MM.1S (cell line): ENCODE measurements at regions not wholly inside any gene's neighbourhood (a gene's known extent, or its start where the extent isn't known, plus 50 kb on each side); places are given as distances from the start of the nearest gene placed in this dataset.

ENCODE experiments used
- DNase-seq: peaks from one replicate; pipeline ENCODE4 v3.0.0-alpha.2; 2015
- H2AFZ ChIP-seq: fragments of 300-600 bp; sonication (generic); 2 replicates; pipeline ENCODE4 v1.6.0; 2016; ENCODE audit warnings: antibody characterized with exemption, low read length
- H3F3A ChIP-seq: fragments of 300-600 bp; sonication (generic); 2 replicates; pipeline ENCODE4 v1.6.1; 2016; ENCODE audit warnings: mild to moderate bottlenecking, antibody characterized with exemption, low read length, moderate library complexity, mixed read lengths; ENCODE audit not compliant: insufficient read depth
- H3K27ac ChIP-seq: fragments of 300-600 bp; sonication (generic); 2 replicates; pipeline ENCODE4 v1.5.1; 2016; ENCODE audit warnings: mild to moderate bottlenecking, low read length
- H3K27me3 ChIP-seq: fragments of 300-600 bp; sonication (generic); replicated peaks from 2 replicates; pipeline ENCODE4 v1.6.0; 2016; ENCODE audit warnings: low read length; ENCODE audit not compliant: insufficient read depth
- H3K36me3 ChIP-seq: fragments of 300-600 bp; sonication (generic); replicated peaks from 2 replicates; pipeline ENCODE4 v1.6.1; 2016; ENCODE audit warnings: mild to moderate bottlenecking, low read length, mixed read lengths; ENCODE audit not compliant: insufficient read depth
- H3K4me1 ChIP-seq: fragments of 300-600 bp; sonication (generic); 2 replicates; pipeline ENCODE4 v1.6.1; 2016; ENCODE audit warnings: low read length, mixed read lengths
- H3K4me2 ChIP-seq: fragments of 300-600 bp; sonication (generic); 2 replicates; pipeline ENCODE4 v1.6.0; 2016; ENCODE audit warnings: low read depth, low read length
- H3K4me3 ChIP-seq: fragments of 300-600 bp; sonication (generic); 2 replicates; pipeline ENCODE4 v1.5.1; 2016; ENCODE audit warnings: low read length, mixed read lengths
- H3K79me2 ChIP-seq: fragments of 300-600 bp; sonication (generic); 2 replicates; pipeline ENCODE4 v1.6.1; 2016; ENCODE audit warnings: mixed run types, low read length, mixed read lengths
- H3K9ac ChIP-seq: fragments of 300-600 bp; sonication (generic); 2 replicates; pipeline ENCODE4 v1.6.1; 2016; ENCODE audit warnings: low read length, mixed read lengths
- H3K9me2 ChIP-seq: fragments of 300-600 bp; sonication (generic); replicated peaks from 2 replicates; pipeline ENCODE4 v1.6.1; 2016; ENCODE audit warnings: mild to moderate bottlenecking, low read length, mixed read lengths; ENCODE audit not compliant: insufficient read depth
- H3K9me3 ChIP-seq: fragments of 300-600 bp; sonication (generic); replicated peaks from 2 replicates; pipeline ENCODE4 v1.6.1; 2016; ENCODE audit warnings: mild to moderate bottlenecking, low read length, mixed read lengths; ENCODE audit not compliant: insufficient read depth
- H4K20me1 ChIP-seq: fragments of 300-600 bp; sonication (generic); 2 replicates; pipeline ENCODE4 v1.6.1; 2016; ENCODE audit warnings: mild to moderate bottlenecking, low read length, moderate library complexity, mixed read lengths; ENCODE audit not compliant: insufficient read depth
- CTCF ChIP-seq: fragments of 300-600 bp; sonication (generic); IDR thresholded peaks from 2 replicates; pipeline ENCODE4 v1.5.1; 2016; ENCODE audit warnings: antibody characterized with exemption, low read length, mixed read lengths
- EZH2 ChIP-seq: fragments of 300-600 bp; sonication (generic); optimal IDR thresholded peaks from 2 replicates; pipeline ENCODE3; 2017; ENCODE audit warnings: low read depth, mild to moderate bottlenecking, antibody characterized with exemption, low read length, mixed read lengths
- EZH2phosphoT487 ChIP-seq: fragments of 300-600 bp; sonication (generic); IDR thresholded peaks from 2 replicates; pipeline ENCODE4 v1.6.1; 2018; ENCODE audit warnings: antibody characterized with exemption, low read length

- Histone ChIP-seq H3K4me2 (no peak overlapping the region), H3K9ac (no peak overlapping the region), H3K27me3 (no peaks in the 10 kb centered on the region), H3K27ac (no peak overlapping the region), H2AFZ (no peak overlapping the region), H3K9me3 (no peaks in the 10 kb centered on the region), H3K36me3 (no peaks in the 10 kb centered on the region), H4K20me1 (no peaks in the 10 kb centered on the region), H3K9me2 (no peaks in the 10 kb centered on the region), H3F3A (no peaks in the 10 kb centered on the region), H3K79me2 (no peaks in the 10 kb centered on the region), H3K4me3 (no peak overlapping the region), H3K4me1 (no peaks in the 10 kb centered on the region)
- TF ChIP-seq EZH2 = no peak
- no peak for TF ChIP-seq EZH2phosphoT487
- no peak for TF ChIP-seq CTCF
- no peak for DNase-seq
Observed at GRCh38 chr14:25757364-25757763, 707.4 kb upstream of the STXBP6 start.

- Histone ChIP-seq H3K27me3 (no peaks in the 10 kb centered on the region), H3K27ac (no peak overlapping the region), H3K4me3 (no peak overlapping the region), H3K4me2 (no peak overlapping the region), H3K4me1 (no peaks in the 10 kb centered on the region), H3K9me3 (no peaks in the 10 kb centered on the region), H3K36me3 (no peaks in the 10 kb centered on the region), H3K9ac (no peak overlapping the region), H2AFZ (no peak overlapping the region), H4K20me1 (no peaks in the 10 kb centered on the region), H3K9me2 (no peaks in the 10 kb centered on the region), H3F3A (no peaks in the 10 kb centered on the region), H3K79me2 (no peaks in the 10 kb centered on the region)
- DNase-seq = no peak
- no peak for TF ChIP-seq EZH2phosphoT487
- no peak for TF ChIP-seq EZH2
- TF ChIP-seq CTCF = no peak
Observed at GRCh38 chr14:25756876-25757275, 706.9 kb upstream of the STXBP6 start.

DNA sequence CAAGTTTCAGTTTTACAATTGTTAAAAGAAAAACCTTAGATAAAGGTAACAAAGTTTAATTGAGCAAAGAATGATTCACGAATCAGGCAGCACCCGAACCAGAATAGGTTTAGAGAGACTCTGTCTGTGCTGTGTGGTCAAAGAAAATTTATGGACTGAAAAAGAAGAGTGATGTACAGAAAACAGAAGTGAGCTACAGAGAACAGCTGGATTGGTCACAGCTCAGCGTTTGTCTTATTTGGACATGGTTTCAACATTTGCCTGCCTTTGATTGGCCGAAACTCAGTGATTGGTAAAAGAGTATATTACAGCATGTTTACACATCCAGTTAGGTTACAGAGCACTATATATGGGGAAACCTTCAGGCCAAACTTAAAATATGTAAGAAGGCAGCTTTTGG lies 703.2 kb upstream of the STXBP6 start:
- Histone ChIP-seq H4K20me1 (no peaks in the 10 kb centered on the region), H3K9me3 (no peaks in the 10 kb centered on the region), H3K9ac (no peak overlapping the region), H3K36me3 (no peaks in the 10 kb centered on the region), H2AFZ (no peak overlapping the region), H3K79me2 (no peaks in the 10 kb centered on the region), H3K4me2 (no peak overlapping the region), H3K27ac (no peak overlapping the region), H3K27me3 (no peaks in the 10 kb centered on the region), H3F3A (no peaks in the 10 kb centered on the region), H3K4me3 (no peak overlapping the region), H3K4me1 (no peaks in the 10 kb centered on the region), H3K9me2 (no peaks in the 10 kb centered on the region)
- TF ChIP-seq EZH2 (no peak), EZH2phosphoT487 (no peak)
- DNase-seq = peak; percentile 6

- Histone ChIP-seq H3F3A (no peaks in the 10 kb centered on the region), H3K4me2 (no peak overlapping the region), H3K4me1 (no peaks in the 10 kb centered on the region), H3K9me2 (no peaks in the 10 kb centered on the region), H3K79me2 (no peaks in the 10 kb centered on the region), H3K9ac (no peak overlapping the region), H3K27me3 (no peaks in the 10 kb centered on the region), H2AFZ (no peak overlapping the region), H3K4me3 (no peak overlapping the region), H4K20me1 (no peaks in the 10 kb centered on the region), H3K36me3 (no peaks in the 10 kb centered on the region), H3K9me3 (no peaks in the 10 kb centered on the region), H3K27ac (no peak overlapping the region)
- TF ChIP-seq CTCF (no peak), EZH2phosphoT487 (no peak), EZH2 (no peak)
- no peak for DNase-seq
Observed at GRCh38 chr14:25750436-25750835, 700.5 kb upstream of the STXBP6 start.
